Sigmoid colon (tissue), 4 donors: ENCODE measurements at regions not wholly inside any gene's neighbourhood (a gene's known extent, or its start where the extent isn't known, plus 50 kb on each side); places are given as distances from the start of the nearest gene placed in this dataset.

Source experiments
- EP300 ChIP-seq, 4 donors: sonication (generic); formaldehyde crosslinking; IDR thresholded peaks; one replicate each; pipeline ENCODE4 v1.6.1; 2017; ENCODE audit warnings: antibody characterized with exemption in 4 of 4
- POLR2A ChIP-seq, 2 donors: fragments of 450-650 bp; IDR thresholded peaks; one replicate each; pipeline ENCODE4 v1.6.1; 2016; ENCODE audit warnings: antibody characterized with exemption in 2 of 2, mild to moderate bottlenecking in 2 of 2, moderate library complexity in 2 of 2
- POLR2AphosphoS5 ChIP-seq, 4 donors: sonication (generic); formaldehyde crosslinking; IDR thresholded peaks; one replicate each; pipeline ENCODE4 v1.6.1; 2017; ENCODE audit warnings: antibody characterized with exemption in 4 of 4
- TF ChIP-seq, protein P1 (sequence below), 4 experiments: fragments of 450-650 bp in 3 of 4; fragments of 200-600 bp in 1 of 4; IDR thresholded peaks; one replicate each; pipeline ENCODE4 v1.5.1; 2016 to 2019; ENCODE audit warnings: antibody characterized with exemption in 4 of 4, mild to moderate bottlenecking in 3 of 4, moderate library complexity in 2 of 4

DNA sequence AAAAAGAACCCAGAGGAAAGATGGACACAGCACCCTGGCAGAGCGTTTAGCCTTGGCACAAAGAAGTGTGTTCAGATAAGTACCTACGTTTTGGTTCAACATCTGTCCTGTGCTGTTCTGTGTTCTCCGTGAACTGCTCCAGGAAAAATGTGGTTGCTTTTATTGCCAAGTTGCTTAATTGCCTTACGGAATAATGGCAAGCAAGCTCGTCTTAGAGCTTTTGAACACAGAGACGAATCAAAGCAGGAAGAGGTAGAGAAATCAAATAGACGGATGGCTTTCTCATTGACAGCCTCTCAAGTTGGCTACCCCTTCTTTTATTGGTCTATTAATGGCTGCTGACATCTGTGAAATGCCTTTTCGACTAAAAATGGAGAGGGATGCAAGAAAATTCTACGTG lies 911.1 kb upstream of the EEF2KMT start:
- TF ChIP-seq, protein P1, sequence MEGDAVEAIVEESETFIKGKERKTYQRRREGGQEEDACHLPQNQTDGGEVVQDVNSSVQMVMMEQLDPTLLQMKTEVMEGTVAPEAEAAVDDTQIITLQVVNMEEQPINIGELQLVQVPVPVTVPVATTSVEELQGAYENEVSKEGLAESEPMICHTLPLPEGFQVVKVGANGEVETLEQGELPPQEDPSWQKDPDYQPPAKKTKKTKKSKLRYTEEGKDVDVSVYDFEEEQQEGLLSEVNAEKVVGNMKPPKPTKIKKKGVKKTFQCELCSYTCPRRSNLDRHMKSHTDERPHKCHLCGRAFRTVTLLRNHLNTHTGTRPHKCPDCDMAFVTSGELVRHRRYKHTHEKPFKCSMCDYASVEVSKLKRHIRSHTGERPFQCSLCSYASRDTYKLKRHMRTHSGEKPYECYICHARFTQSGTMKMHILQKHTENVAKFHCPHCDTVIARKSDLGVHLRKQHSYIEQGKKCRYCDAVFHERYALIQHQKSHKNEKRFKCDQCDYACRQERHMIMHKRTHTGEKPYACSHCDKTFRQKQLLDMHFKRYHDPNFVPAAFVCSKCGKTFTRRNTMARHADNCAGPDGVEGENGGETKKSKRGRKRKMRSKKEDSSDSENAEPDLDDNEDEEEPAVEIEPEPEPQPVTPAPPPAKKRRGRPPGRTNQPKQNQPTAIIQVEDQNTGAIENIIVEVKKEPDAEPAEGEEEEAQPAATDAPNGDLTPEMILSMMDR (IDR thresholded peaks at IDR 0.05), result no peak
- TF ChIP-seq POLR2AphosphoS5 (IDR thresholded peaks at IDR 0.05), result no peak
- TF ChIP-seq POLR2A (IDR thresholded peaks at IDR 0.05), result no peak
- TF ChIP-seq EP300 (IDR thresholded peaks at IDR 0.05), result no peak
